ENCODE measurements at regions not wholly inside any gene's neighbourhood (a gene's known extent, or its start where the extent isn't known, plus 50 kb on each side); places are given as distances from the start of the nearest gene placed in this dataset.

DNA sequence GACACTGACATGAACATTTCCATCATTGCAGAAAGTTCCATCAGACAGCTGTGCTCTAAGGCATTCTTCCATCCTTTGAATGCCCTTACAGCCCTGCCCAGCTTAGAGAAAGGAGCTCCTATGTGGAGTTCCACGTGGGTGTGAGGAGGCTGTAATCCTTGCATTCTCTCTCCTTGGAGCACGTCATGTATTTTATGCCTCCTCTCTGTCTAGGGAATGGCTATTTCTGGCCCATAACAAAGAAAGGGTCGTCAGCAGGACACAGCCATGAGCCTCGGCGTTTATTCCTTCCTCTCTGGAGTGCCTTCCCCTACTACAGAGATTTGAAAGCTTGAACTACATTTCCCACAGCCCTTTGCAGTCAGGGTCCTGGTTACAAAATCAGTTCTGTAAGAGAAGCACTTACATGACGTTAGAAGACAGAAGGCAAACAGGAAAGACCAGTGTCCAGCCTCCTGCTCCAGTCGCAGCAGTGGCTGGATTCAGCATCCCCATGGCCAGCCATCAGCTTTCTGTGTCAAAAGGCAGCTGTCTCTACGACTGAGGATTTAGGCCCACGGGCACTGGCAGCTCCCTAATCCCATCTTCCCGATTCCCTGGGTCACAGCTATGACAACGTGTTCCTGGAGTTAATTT lies 234.9 kb downstream of the TFCP2L1 start:
- Histone ChIP-seq H2AFZ (ENCODE audit: low read length) (no peak overlapping the region), H3K4me2 (ENCODE audit: low read depth, low read length, poor library complexity, severe bottlenecking) (no peak overlapping the region)

DNA sequence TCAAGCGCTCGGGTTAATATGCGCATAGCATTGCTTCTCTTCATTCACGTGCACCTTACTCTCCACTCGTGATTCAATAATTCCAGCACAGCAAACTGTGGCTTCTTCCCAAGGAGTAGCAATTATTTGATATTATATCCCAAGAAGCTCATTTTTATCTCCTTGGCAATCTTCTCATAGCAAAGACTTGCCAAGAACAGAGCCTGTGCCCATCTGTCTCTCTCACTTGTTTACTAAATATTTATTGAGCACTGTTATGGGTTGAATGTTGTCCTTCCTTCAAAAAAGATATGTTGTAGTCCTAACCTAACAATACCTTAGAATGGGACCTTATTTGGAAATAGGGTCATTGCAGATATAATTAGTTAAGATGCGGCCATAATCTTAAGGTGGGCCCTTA lies 233.7 kb downstream of the TFCP2L1 start:
- no peaks in the 10 kb centered on the region for H3K27me3 ChIP-seq (ENCODE audit: insufficient read depth, low read length, poor library complexity, severe bottlenecking)
- no peak for TF ChIP-seq EZH2phosphoT487 (IDR thresholded peaks at IDR 0.05; ENCODE audit: borderline replicate concordance)
- TF ChIP-seq, protein P1, sequence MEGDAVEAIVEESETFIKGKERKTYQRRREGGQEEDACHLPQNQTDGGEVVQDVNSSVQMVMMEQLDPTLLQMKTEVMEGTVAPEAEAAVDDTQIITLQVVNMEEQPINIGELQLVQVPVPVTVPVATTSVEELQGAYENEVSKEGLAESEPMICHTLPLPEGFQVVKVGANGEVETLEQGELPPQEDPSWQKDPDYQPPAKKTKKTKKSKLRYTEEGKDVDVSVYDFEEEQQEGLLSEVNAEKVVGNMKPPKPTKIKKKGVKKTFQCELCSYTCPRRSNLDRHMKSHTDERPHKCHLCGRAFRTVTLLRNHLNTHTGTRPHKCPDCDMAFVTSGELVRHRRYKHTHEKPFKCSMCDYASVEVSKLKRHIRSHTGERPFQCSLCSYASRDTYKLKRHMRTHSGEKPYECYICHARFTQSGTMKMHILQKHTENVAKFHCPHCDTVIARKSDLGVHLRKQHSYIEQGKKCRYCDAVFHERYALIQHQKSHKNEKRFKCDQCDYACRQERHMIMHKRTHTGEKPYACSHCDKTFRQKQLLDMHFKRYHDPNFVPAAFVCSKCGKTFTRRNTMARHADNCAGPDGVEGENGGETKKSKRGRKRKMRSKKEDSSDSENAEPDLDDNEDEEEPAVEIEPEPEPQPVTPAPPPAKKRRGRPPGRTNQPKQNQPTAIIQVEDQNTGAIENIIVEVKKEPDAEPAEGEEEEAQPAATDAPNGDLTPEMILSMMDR (conservative IDR thresholded peaks at IDR 0.05; ENCODE audit: low read length) = no peak
- H3K4me3 ChIP-seq (ENCODE audit: low read length, poor library complexity, severe bottlenecking) = no peak overlapping the region
- no peak overlapping the region for H3K4me2 ChIP-seq (ENCODE audit: low read depth, low read length, poor library complexity, severe bottlenecking)
- no peaks in the 10 kb centered on the region for H3F3A ChIP-seq (ENCODE audit: low read depth)
- H3K36me3 ChIP-seq (ENCODE audit: insufficient read depth, low read length) = no peaks in the 10 kb centered on the region
- no peaks in the 10 kb centered on the region for H3K79me2 ChIP-seq (ENCODE audit: insufficient read depth, low read length)
- no peak overlapping the region for H2AFZ ChIP-seq (ENCODE audit: low read length)
- H3K9me2 ChIP-seq (replicated peaks; ENCODE audit: low read depth, low read length) = no peaks in the 10 kb centered on the region
- H3K9ac ChIP-seq (ENCODE audit: low read depth, low read length, poor library complexity, severe bottlenecking) = no peak overlapping the region
- no peaks in the 10 kb centered on the region for H3K4me1 ChIP-seq (ENCODE audit: insufficient read depth, low read length, poor library complexity, severe bottlenecking)
- no peaks in the 10 kb centered on the region; the same call in 1 of the 2 replicates for H3K9me3 ChIP-seq (ENCODE audit: insufficient read depth, low read depth, low read length)
- no peaks in the 10 kb centered on the region for H4K20me1 ChIP-seq (ENCODE audit: insufficient read depth, low read length, poor library complexity, severe bottlenecking)

More for the DNA sequence above, 234.9 kb downstream of the TFCP2L1 start:
- Histone ChIP-seq H3K27me3 (ENCODE audit: insufficient read depth, low read length, poor library complexity, severe bottlenecking) (no peaks in the 10 kb centered on the region), H3K9me2 (replicated peaks; ENCODE audit: low read depth, low read length) (no peaks in the 10 kb centered on the region), H3K4me3 (ENCODE audit: low read length, poor library complexity, severe bottlenecking) (no peak overlapping the region), H3F3A (ENCODE audit: low read depth) (no peaks in the 10 kb centered on the region), H3K9me3 (ENCODE audit: insufficient read depth, low read depth, low read length) (no peaks in the 10 kb centered on the region; the same call in 1 of the 2 replicates), H3K9ac (ENCODE audit: low read depth, low read length, poor library complexity, severe bottlenecking) (no peak overlapping the region), H3K36me3 (ENCODE audit: insufficient read depth, low read length) (no peaks in the 10 kb centered on the region), H3K79me2 (ENCODE audit: insufficient read depth, low read length) (no peaks in the 10 kb centered on the region), H4K20me1 (ENCODE audit: insufficient read depth, low read length, poor library complexity, severe bottlenecking) (no peaks in the 10 kb centered on the region), H3K4me1 (ENCODE audit: insufficient read depth, low read length, poor library complexity, severe bottlenecking) (no peaks in the 10 kb centered on the region)
- TF ChIP-seq, protein P1 (conservative IDR thresholded peaks at IDR 0.05; ENCODE audit: low read length) = no peak
- no peak for TF ChIP-seq EZH2phosphoT487 (IDR thresholded peaks at IDR 0.05; ENCODE audit: borderline replicate concordance)

- no peaks in the 10 kb centered on the region for H3F3A ChIP-seq (ENCODE audit: low read depth)
- H3K9me3 ChIP-seq (ENCODE audit: insufficient read depth, low read depth, low read length) = no peaks in the 10 kb centered on the region; the same call in 1 of the 2 replicates
- H3K4me2 ChIP-seq (ENCODE audit: low read depth, low read length, poor library complexity, severe bottlenecking) = no peak overlapping the region
- no peak overlapping the region for H2AFZ ChIP-seq (ENCODE audit: low read length)
- no peaks in the 10 kb centered on the region for H3K27me3 ChIP-seq (ENCODE audit: insufficient read depth, low read length, poor library complexity, severe bottlenecking)
- no peaks in the 10 kb centered on the region for H3K4me1 ChIP-seq (ENCODE audit: insufficient read depth, low read length, poor library complexity, severe bottlenecking)
- H4K20me1 ChIP-seq (ENCODE audit: insufficient read depth, low read length, poor library complexity, severe bottlenecking) = no peaks in the 10 kb centered on the region
- no peak overlapping the region for H3K9ac ChIP-seq (ENCODE audit: low read depth, low read length, poor library complexity, severe bottlenecking)
- H3K79me2 ChIP-seq (ENCODE audit: insufficient read depth, low read length) = no peaks in the 10 kb centered on the region
- no peak overlapping the region for H3K4me3 ChIP-seq (ENCODE audit: low read length, poor library complexity, severe bottlenecking)
- H3K36me3 ChIP-seq (ENCODE audit: insufficient read depth, low read length) = no peaks in the 10 kb centered on the region
- H3K9me2 ChIP-seq (replicated peaks; ENCODE audit: low read depth, low read length) = no peaks in the 10 kb centered on the region
- TF ChIP-seq, protein P1 (conservative IDR thresholded peaks at IDR 0.05; ENCODE audit: low read length) = no peak
- TF ChIP-seq EZH2phosphoT487 (IDR thresholded peaks at IDR 0.05; ENCODE audit: borderline replicate concordance) = no peak
Measured at GRCh38 chr2:121052023-121052422, 233.0 kb downstream of the TFCP2L1 start.
